SK-N-SH treated with all-trans-retinoic acid at 6 μM for 48 hours (cell line): ENCODE measurements at regions not wholly inside any gene's neighbourhood (a gene's known extent, or its start where the extent isn't known, plus 50 kb on each side); places are given as distances from the start of the nearest gene placed in this dataset.

Experiments
- ATAC-seq: fragments of 200-7000 bp; cut with Tn5 transposase; 3 replicates; pipeline ENCODE4 v1.9.1; 2020; ENCODE audit warnings: mild to moderate bottlenecking, moderate library complexity
- ARNTL ChIP-seq: fragments of 450-650 bp; formaldehyde crosslinking; IDR thresholded peaks from 2 replicates; pipeline ENCODE4 v1.5.0; 2020; ENCODE audit warnings: low read depth, mild to moderate bottlenecking, moderate library complexity, borderline replicate concordance
- BACH2 ChIP-seq: fragments of 250-450 bp; sonication (Bioruptor Pico); IDR thresholded peaks from 2 replicates; pipeline ENCODE4 v1.9.0; 2021; ENCODE audit warnings: mild to moderate bottlenecking, borderline replicate concordance
- CREB5 ChIP-seq: fragments of 250-450 bp; sonication (Bioruptor Pico); IDR thresholded peaks from 2 replicates; pipeline ENCODE4 v1.5.1; 2020; ENCODE audit warnings: low read depth, mild to moderate bottlenecking, moderate library complexity
- CSDC2 ChIP-seq: fragments of 250-450 bp; sonication (Bioruptor Pico); IDR thresholded peaks from 2 replicates; pipeline ENCODE4 v1.5.0; 2020; ENCODE audit warnings: mild to moderate bottlenecking, moderate library complexity
- ESRRG ChIP-seq: fragments of 250-450 bp; sonication (Bioruptor Pico); IDR thresholded peaks from 2 replicates; pipeline ENCODE4 v1.6.1; 2021; ENCODE audit warnings: mild to moderate bottlenecking
- GLIS3 ChIP-seq: fragments of 250-450 bp; sonication (Bioruptor Pico); IDR thresholded peaks from 2 replicates; pipeline ENCODE4 v1.5.0; 2020; ENCODE audit warnings: mild to moderate bottlenecking, moderate library complexity
- ISL1 ChIP-seq: fragments of 250-450 bp; sonication (Bioruptor Pico); IDR thresholded peaks from 2 replicates; pipeline ENCODE4 v2.1.2; 2022; ENCODE audit warnings: mild to moderate bottlenecking, moderate library complexity
- OSR1 ChIP-seq: fragments of 250-450 bp; sonication (Bioruptor Pico); IDR thresholded peaks from 2 replicates; pipeline ENCODE4 v1.8.0; 2022; ENCODE audit warnings: moderate library complexity, mild to moderate bottlenecking, inconsistent platforms
- PPARA ChIP-seq: fragments of 250-450 bp; sonication (Bioruptor Pico); IDR thresholded peaks from 2 replicates; pipeline ENCODE4 v1.5.0; 2020; ENCODE audit warnings: mild to moderate bottlenecking, borderline replicate concordance
- RARB ChIP-seq: fragments of 250-450 bp; sonication (Bioruptor Pico); IDR thresholded peaks from 2 replicates; pipeline ENCODE4 v1.8.0; 2021; ENCODE audit warnings: mild to moderate bottlenecking, moderate library complexity
- TOX ChIP-seq: fragments of 250-450 bp; sonication (Bioruptor Pico); IDR thresholded peaks from 2 replicates; pipeline ENCODE4 v1.8.0; 2021; ENCODE audit warnings: mild to moderate bottlenecking, moderate library complexity, borderline replicate concordance
- TSHZ2 ChIP-seq: fragments of 250-450 bp; sonication (Bioruptor Pico); IDR thresholded peaks from 2 replicates; pipeline ENCODE4 v1.5.0; 2020; ENCODE audit warnings: mild to moderate bottlenecking, moderate library complexity
- ZC3H10 ChIP-seq: fragments of 250-450 bp; sonication (Bioruptor Pico); IDR thresholded peaks from 2 replicates; pipeline ENCODE4 v1.5.1; 2021; ENCODE audit warnings: mild to moderate bottlenecking, moderate library complexity
- ZFP3 ChIP-seq: fragments of 250-450 bp; sonication (Bioruptor Pico); IDR thresholded peaks from 2 replicates; pipeline ENCODE4 v1.5.0; 2020; ENCODE audit warnings: mild to moderate bottlenecking, moderate library complexity
- ZFP30 ChIP-seq: fragments of 450-650 bp; formaldehyde crosslinking; IDR thresholded peaks from 2 replicates; pipeline ENCODE4 v1.5.0; 2022; ENCODE audit warnings: mild to moderate bottlenecking, moderate library complexity
- ZNF565 ChIP-seq: fragments of 450-650 bp; formaldehyde crosslinking; conservative IDR thresholded peaks from 2 replicates; pipeline ENCODE4 v1.5.0; 2020; ENCODE audit warnings: low read depth, mild to moderate bottlenecking, moderate library complexity
- ZNF70 ChIP-seq: fragments of 450-650 bp; formaldehyde crosslinking; IDR thresholded peaks from 2 replicates; pipeline ENCODE4 v1.5.0; 2020; ENCODE audit warnings: mild to moderate bottlenecking, moderate library complexity
- TF ChIP-seq, protein P1 (sequence below): fragments of 250-450 bp; sonication (Bioruptor Pico); IDR thresholded peaks from 2 replicates; pipeline ENCODE4 v1.8.0; 2020; ENCODE audit warnings: mild to moderate bottlenecking, moderate library complexity, borderline replicate concordance
- TF ChIP-seq, protein P2 (sequence below): fragments of 250-450 bp; sonication (Bioruptor Pico); IDR thresholded peaks from 2 replicates; pipeline ENCODE4 v1.8.0; 2021; ENCODE audit warnings: low read depth, mild to moderate bottlenecking, moderate library complexity, borderline replicate concordance
- TF ChIP-seq, protein P3 (sequence below): fragments of 250-450 bp; sonication (Bioruptor Pico); IDR thresholded peaks from 2 replicates; pipeline ENCODE4 v1.5.1; 2021; ENCODE audit warnings: mild to moderate bottlenecking, moderate library complexity

DNA sequence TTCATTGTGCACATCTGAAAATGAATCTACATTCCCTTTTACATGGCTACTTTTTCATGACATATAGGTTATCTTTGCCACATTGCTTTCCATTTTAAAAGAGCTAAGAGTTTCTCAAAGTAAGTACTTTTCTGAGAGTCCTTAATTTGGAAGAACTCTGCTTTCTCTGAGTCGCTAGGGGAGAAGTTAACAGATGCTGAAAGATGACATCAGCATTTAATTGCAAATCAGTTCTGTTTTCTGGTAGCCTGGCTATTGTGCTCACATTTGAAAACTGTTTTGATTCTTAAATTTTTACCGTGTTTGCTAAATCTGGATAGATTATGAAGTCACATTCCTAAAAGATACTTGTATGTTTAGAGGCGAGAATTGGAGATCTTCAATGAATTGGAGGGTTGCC, 107.7 kb upstream of the C1QTNF9B start:
- ATAC-seq = peak; percentile 35; the same call in 1 of the 3 replicates
- TF ChIP-seq GLIS3 (CRISPR knock-in tag) (no peak), TSHZ2 (no peak), ARNTL (no peak), ZFP30 (no peak), PPARA (CRISPR knock-in tag) (no peak), ZC3H10 (CRISPR knock-in tag) (no peak), ZFP3 (no peak), TOX (CRISPR knock-in tag) (no peak), CREB5 (CRISPR knock-in tag) (no peak), ESRRG (no peak), ZNF70 (CRISPR knock-in tag) (no peak), OSR1 (no peak), CSDC2 (CRISPR knock-in tag) (no peak), ISL1 (CRISPR knock-in tag) (no peak)
- TF ChIP-seq, protein P1, sequence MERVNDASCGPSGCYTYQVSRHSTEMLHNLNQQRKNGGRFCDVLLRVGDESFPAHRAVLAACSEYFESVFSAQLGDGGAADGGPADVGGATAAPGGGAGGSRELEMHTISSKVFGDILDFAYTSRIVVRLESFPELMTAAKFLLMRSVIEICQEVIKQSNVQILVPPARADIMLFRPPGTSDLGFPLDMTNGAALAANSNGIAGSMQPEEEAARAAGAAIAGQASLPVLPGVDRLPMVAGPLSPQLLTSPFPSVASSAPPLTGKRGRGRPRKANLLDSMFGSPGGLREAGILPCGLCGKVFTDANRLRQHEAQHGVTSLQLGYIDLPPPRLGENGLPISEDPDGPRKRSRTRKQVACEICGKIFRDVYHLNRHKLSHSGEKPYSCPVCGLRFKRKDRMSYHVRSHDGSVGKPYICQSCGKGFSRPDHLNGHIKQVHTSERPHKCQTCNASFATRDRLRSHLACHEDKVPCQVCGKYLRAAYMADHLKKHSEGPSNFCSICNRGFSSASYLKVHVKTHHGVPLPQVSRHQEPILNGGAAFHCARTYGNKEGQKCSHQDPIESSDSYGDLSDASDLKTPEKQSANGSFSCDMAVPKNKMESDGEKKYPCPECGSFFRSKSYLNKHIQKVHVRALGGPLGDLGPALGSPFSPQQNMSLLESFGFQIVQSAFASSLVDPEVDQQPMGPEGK (CRISPR knock-in tag) = no peak

DNA sequence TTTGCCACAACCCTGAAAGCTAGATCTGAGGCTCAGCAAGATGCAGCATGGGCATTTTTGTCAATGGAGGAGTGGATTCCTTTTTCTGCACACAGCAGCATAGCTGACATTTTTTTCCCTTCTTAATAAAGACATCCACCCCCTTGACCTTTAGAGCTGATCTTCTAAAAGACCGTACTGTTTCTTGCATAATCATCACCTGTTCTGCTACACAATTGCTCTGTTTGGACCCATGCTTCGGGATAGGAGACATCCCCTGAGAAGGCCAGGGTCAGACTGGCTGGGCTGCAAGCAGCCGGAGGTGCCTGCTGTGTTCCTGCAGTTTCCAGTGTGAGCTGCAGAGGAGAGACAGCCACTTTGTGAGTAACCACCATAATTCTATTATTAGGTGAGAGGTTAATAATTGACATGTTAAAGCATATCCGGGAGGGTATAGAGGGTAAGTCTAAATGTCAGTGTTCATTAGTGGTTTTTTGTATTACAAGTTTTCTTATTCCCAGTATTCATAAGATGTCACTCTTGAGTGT, 108.5 kb upstream of the C1QTNF9B start:
- ATAC-seq = peak; percentile 25; the same call in 2 of the 3 replicates
- TF ChIP-seq RARB (CRISPR knock-in tag) (no peak), ZNF565 (CRISPR knock-in tag) (no peak), CREB5 (CRISPR knock-in tag) (no peak), BACH2 (CRISPR knock-in tag) (no peak), CSDC2 (CRISPR knock-in tag) (no peak), TSHZ2 (no peak), OSR1 (no peak), PPARA (CRISPR knock-in tag) (no peak), TOX (CRISPR knock-in tag) (no peak), ZFP3 (no peak), ISL1 (CRISPR knock-in tag) (no peak), ZFP30 (no peak)
- TF ChIP-seq, protein P2, sequence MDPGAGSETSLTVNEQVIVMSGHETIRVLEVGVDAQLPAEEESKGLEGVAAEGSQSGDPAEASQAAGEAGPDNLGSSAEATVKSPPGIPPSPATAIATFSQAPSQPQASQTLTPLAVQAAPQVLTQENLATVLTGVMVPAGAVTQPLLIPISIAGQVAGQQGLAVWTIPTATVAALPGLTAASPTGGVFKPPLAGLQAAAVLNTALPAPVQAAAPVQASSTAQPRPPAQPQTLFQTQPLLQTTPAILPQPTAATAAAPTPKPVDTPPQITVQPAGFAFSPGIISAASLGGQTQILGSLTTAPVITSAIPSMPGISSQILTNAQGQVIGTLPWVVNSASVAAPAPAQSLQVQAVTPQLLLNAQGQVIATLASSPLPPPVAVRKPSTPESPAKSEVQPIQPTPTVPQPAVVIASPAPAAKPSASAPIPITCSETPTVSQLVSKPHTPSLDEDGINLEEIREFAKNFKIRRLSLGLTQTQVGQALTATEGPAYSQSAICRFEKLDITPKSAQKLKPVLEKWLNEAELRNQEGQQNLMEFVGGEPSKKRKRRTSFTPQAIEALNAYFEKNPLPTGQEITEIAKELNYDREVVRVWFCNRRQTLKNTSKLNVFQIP = no peak
- TF ChIP-seq, protein P3, sequence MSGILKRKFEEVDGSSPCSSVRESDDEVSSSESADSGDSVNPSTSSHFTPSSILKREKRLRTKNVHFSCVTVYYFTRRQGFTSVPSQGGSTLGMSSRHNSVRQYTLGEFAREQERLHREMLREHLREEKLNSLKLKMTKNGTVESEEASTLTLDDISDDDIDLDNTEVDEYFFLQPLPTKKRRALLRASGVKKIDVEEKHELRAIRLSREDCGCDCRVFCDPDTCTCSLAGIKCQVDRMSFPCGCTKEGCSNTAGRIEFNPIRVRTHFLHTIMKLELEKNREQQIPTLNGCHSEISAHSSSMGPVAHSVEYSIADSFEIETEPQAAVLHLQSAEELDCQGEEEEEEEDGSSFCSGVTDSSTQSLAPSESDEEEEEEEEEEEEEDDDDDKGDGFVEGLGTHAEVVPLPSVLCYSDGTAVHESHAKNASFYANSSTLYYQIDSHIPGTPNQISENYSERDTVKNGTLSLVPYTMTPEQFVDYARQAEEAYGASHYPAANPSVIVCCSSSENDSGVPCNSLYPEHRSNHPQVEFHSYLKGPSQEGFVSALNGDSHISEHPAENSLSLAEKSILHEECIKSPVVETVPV (CRISPR knock-in tag) = no peak
- TF ChIP-seq, all 23 proteins: peak for 0
